H1 (cell line): ENCODE measurements at regions not wholly inside any gene's neighbourhood (a gene's known extent, or its start where the extent isn't known, plus 50 kb on each side); places are given as distances from the start of the nearest gene placed in this dataset.

Source experiments
- CTCF ChIA-PET: fragments of 300-600 bp; sonication (Branson Sonifier 250); formaldehyde crosslinking; loops from one replicate; lab custom pipeline; 2021; ENCODE audit not compliant: partially characterized antibody; lab: Charles Lee
- POLR2A ChIA-PET: fragments of 300-600 bp; sonication (Branson Sonifier 250); formaldehyde crosslinking; loops from one replicate; lab custom pipeline; 2021; ENCODE audit warnings: inconsistent platforms; ENCODE audit not compliant: partially characterized antibody; lab: Charles Lee
- DNase-seq, 2 experiments: peaks; one replicate each; pipeline versions ENCODE4 v3.0.0 to v3.0.0-alpha.2; 2010 to 2022; ENCODE audit warnings: low spot score in 2 of 2, low read depth in 1 of 2, mixed read lengths in 1 of 2
- FAIRE-seq: peaks from 2 replicates; lab custom pipeline; 2011; peaks lifted over from hg19 to GRCh38; lab: Jason Lieb, UNC
- H2AFZ ChIP-seq: 2 replicates; pipeline ENCODE4 v1.8.1; 2012; ENCODE audit warnings: low read length, inconsistent platforms
- H2AK5ac ChIP-seq: 2 replicates; pipeline ENCODE4 v1.6.1; 2013; ENCODE audit warnings: low read depth, low read length
- H2BK120ac ChIP-seq: replicated peaks from 2 replicates; pipeline ENCODE3; 2013; ENCODE audit warnings: low read depth, low read length, inconsistent platforms
- H2BK12ac ChIP-seq: 2 replicates; pipeline ENCODE4 v1.6.1; 2013; ENCODE audit warnings: low read depth, low read length
- H2BK15ac ChIP-seq: 2 replicates; pipeline ENCODE4 v1.6.1; 2013; ENCODE audit warnings: low read length
- H2BK20ac ChIP-seq: 2 replicates; pipeline ENCODE4 v1.6.1; 2013; ENCODE audit warnings: low read length
- H2BK5ac ChIP-seq: 2 replicates; pipeline ENCODE4 v1.6.1; 2013; ENCODE audit warnings: low read depth, low read length
- H3K14ac ChIP-seq: 2 replicates; pipeline ENCODE4 v1.6.1; 2013; ENCODE audit warnings: inconsistent platforms; ENCODE audit not compliant: insufficient read length
- H3K18ac ChIP-seq: 2 replicates; pipeline ENCODE4 v1.6.1; 2013; ENCODE audit warnings: low read length; ENCODE audit errors: extremely low read depth
- H3K23ac ChIP-seq: 2 replicates; pipeline ENCODE4 v1.6.1; 2013; ENCODE audit warnings: inconsistent platforms; ENCODE audit not compliant: insufficient read length
- H3K23me2 ChIP-seq: 2 replicates; pipeline ENCODE4 v1.6.1; 2013; ENCODE audit warnings: low read depth, low read length
- H3K27ac ChIP-seq: 2 replicates; pipeline ENCODE4 v1.6.1; 2011; ENCODE audit warnings: low read depth, low read length, inconsistent platforms
- H3K27me3 ChIP-seq, 4 experiments: replicated peaks in 1 of 4; 1 replicate in 1 of 4; 2 replicates in 3 of 4; pipeline versions ENCODE4 v1.6.1 to v1.8.1; 2011 to 2013; ENCODE audit warnings: low read length in 3 of 4, mild to moderate bottlenecking in 3 of 4, inconsistent platforms in 2 of 4, mixed read lengths in 2 of 4, moderate library complexity in 1 of 4; ENCODE audit not compliant: control insufficient read depth in 3 of 4, insufficient read depth in 3 of 4; ENCODE audit errors: extremely low read depth in 1 of 4
- H3K36me3 ChIP-seq, 4 experiments: 2 replicates each; pipeline versions ENCODE4 v1.6.1 to v1.8.1; 2011 to 2013; ENCODE audit warnings: mild to moderate bottlenecking in 4 of 4, low read length in 3 of 4, moderate library complexity in 2 of 4, control low read depth in 1 of 4, inconsistent platforms in 1 of 4; ENCODE audit not compliant: insufficient read depth in 4 of 4, control insufficient read depth in 2 of 4
- H3K4ac ChIP-seq: replicated peaks from 2 replicates; pipeline ENCODE3; 2013; ENCODE audit warnings: low read length, low read depth, mixed read lengths, inconsistent platforms; ENCODE audit not compliant: insufficient read length
- H3K4me1 ChIP-seq, 4 experiments: replicated peaks in 1 of 4; 1 replicate in 1 of 4; 2 replicates in 3 of 4; pipeline versions ENCODE4 v1.6.1 to v1.8.1; 2011 to 2013; ENCODE audit warnings: low read length in 3 of 4, inconsistent platforms in 2 of 4, mixed read lengths in 1 of 4; ENCODE audit not compliant: insufficient read depth in 4 of 4, control insufficient read depth in 3 of 4
- H3K4me2 ChIP-seq, 2 experiments: 2 replicates each; pipeline versions ENCODE4 v1.6.1 to v1.8.1; 2011 to 2013; ENCODE audit warnings: low read depth in 2 of 2, low read length in 2 of 2, control low read depth in 1 of 2, inconsistent platforms in 1 of 2, mild to moderate bottlenecking in 1 of 2; ENCODE audit not compliant: insufficient read depth in 1 of 2
- H3K4me3 ChIP-seq, 4 experiments: fragments of 200-600, 300-600 bp in 1 of 4; sonication (generic), shearing (Covaris generic), sonication (Bioruptor Twin) in 1 of 4; 2 replicates each; pipeline versions ENCODE4 v1.5.1 to v1.8.1; 2011 to 2016; ENCODE audit warnings: low read length in 4 of 4, low read depth in 3 of 4, control low read depth in 2 of 4, inconsistent platforms in 2 of 4, mild to moderate bottlenecking in 2 of 4, mixed read lengths in 1 of 4, moderate library complexity in 1 of 4; ENCODE audit not compliant: insufficient read depth in 2 of 4; ENCODE audit errors: extremely low read depth in 1 of 4
- H3K56ac ChIP-seq: replicated peaks from 2 replicates; pipeline ENCODE3; 2013; ENCODE audit warnings: low read depth, mild to moderate bottlenecking, mixed read lengths, low read length, inconsistent platforms; ENCODE audit not compliant: insufficient read length
- H3K79me1 ChIP-seq: 2 replicates; pipeline ENCODE4 v1.6.1; 2013; ENCODE audit warnings: low read depth, low read length, control low read depth
- H3K79me2 ChIP-seq, 2 experiments: 2 replicates each; pipeline versions ENCODE4 v1.6.1 to v1.8.1; 2012 to 2013; ENCODE audit warnings: low read length in 2 of 2, mild to moderate bottlenecking in 2 of 2, inconsistent platforms in 1 of 2; ENCODE audit not compliant: insufficient read depth in 2 of 2, control insufficient read depth in 1 of 2
- H3K9ac ChIP-seq, 4 experiments: replicated peaks in 1 of 4; 1 replicate in 1 of 4; 2 replicates in 3 of 4; pipeline versions ENCODE4 v1.6.1 to v1.8.1; 2011 to 2013; ENCODE audit warnings: low read depth in 3 of 4, low read length in 3 of 4, control low read depth in 2 of 4, mild to moderate bottlenecking in 2 of 4, moderate library complexity in 2 of 4, inconsistent platforms in 1 of 4; ENCODE audit errors: extremely low read depth in 1 of 4
- H3K9me3 ChIP-seq, 2 experiments: 2 replicates each; pipeline versions ENCODE4 v1.6.1 to v1.8.1; 2012 to 2013; ENCODE audit warnings: mild to moderate bottlenecking in 2 of 2, moderate library complexity in 2 of 2, control low read depth in 1 of 2, inconsistent platforms in 1 of 2, low read depth in 1 of 2, low read length in 1 of 2, mixed read lengths in 1 of 2; ENCODE audit not compliant: insufficient read depth in 2 of 2
- H4K20me1 ChIP-seq, 2 experiments: replicated peaks in 1 of 2; 2 replicates each; pipeline versions ENCODE3 to v1.8.1; 2011 to 2013; ENCODE audit warnings: inconsistent platforms in 2 of 2, low read length in 2 of 2, mild to moderate bottlenecking in 1 of 2; ENCODE audit not compliant: insufficient read depth in 2 of 2, control insufficient read depth in 1 of 2
- H4K5ac ChIP-seq: 2 replicates; pipeline ENCODE4 v1.6.1; 2013; ENCODE audit warnings: low read length, low read depth, mixed read lengths, inconsistent platforms; ENCODE audit not compliant: insufficient read length
- H4K8ac ChIP-seq: 2 replicates; pipeline ENCODE4 v1.8.0; 2013; ENCODE audit warnings: mild to moderate bottlenecking, moderate library complexity, low read length, inconsistent platforms; ENCODE audit not compliant: insufficient read depth; ENCODE audit errors: extremely low read depth
- H4K91ac ChIP-seq: replicated peaks from 2 replicates; pipeline ENCODE3; 2013; ENCODE audit warnings: low read length, mixed read lengths, inconsistent platforms; ENCODE audit not compliant: insufficient read length
- CEBPB ChIP-seq: IDR thresholded peaks from 2 replicates; pipeline ENCODE4 v1.6.1; 2012; ENCODE audit warnings: low read depth, low read length
- CHD1 ChIP-seq: IDR thresholded peaks from 2 replicates; pipeline ENCODE4 v1.6.1; 2012; ENCODE audit warnings: low read depth, low read length, improper control_type of control experiment
- EZH2 ChIP-seq: fragments of 200-600 bp; sonication (generic); IDR thresholded peaks from 2 replicates; pipeline ENCODE4 v1.7.1; 2012; ENCODE audit warnings: low read depth, mild to moderate bottlenecking, moderate library complexity, low read length, inconsistent platforms; ENCODE audit not compliant: severe bottlenecking
- HDAC2 ChIP-seq, 2 experiments: fragments of 300-600 bp in 1 of 2; sonication (generic) in 1 of 2; IDR thresholded peaks; 2 replicates each; pipeline ENCODE4 v1.6.1; 2011 to 2012; ENCODE audit warnings: low read depth in 2 of 2, low read length in 2 of 2, mild to moderate bottlenecking in 2 of 2, moderate library complexity in 2 of 2, borderline replicate concordance in 1 of 2, inconsistent platforms in 1 of 2
- KDM5A ChIP-seq: fragments of 200-600 bp; IDR thresholded peaks from 2 replicates; pipeline ENCODE4 v1.7.1; 2012; ENCODE audit warnings: mild to moderate bottlenecking, low read length, inconsistent platforms, mixed read lengths
- NANOG ChIP-seq: IDR thresholded peaks from 2 replicates; pipeline ENCODE4 v1.6.1; 2011; ENCODE audit warnings: low read length, low read depth, mild to moderate bottlenecking, inconsistent platforms; ENCODE audit not compliant: insufficient read depth, poor library complexity, severe bottlenecking
- RAD21 ChIP-seq, 2 experiments: IDR thresholded peaks in 1 of 2; conservative IDR thresholded peaks in 1 of 2; 2 replicates each; pipeline ENCODE4 v1.6.1; 2011; ENCODE audit warnings: low read depth in 2 of 2, low read length in 2 of 2, improper control_type of control experiment in 1 of 2, inconsistent platforms in 1 of 2, mild to moderate bottlenecking in 1 of 2, moderate library complexity in 1 of 2
- SIN3A ChIP-seq, 2 experiments: IDR thresholded peaks in 1 of 2; conservative IDR thresholded peaks in 1 of 2; 2 replicates each; pipeline ENCODE4 v1.6.1; 2011 to 2012; ENCODE audit warnings: low read length in 2 of 2, improper control_type of control experiment in 1 of 2, low read depth in 1 of 2, mild to moderate bottlenecking in 1 of 2
- SIX5 ChIP-seq: IDR thresholded peaks from 2 replicates; pipeline ENCODE4 v1.6.1; 2011; ENCODE audit warnings: mild to moderate bottlenecking, low read depth, low read length
- SUZ12 ChIP-seq: fragments of 200-600 bp; sonication (generic); IDR thresholded peaks from 2 replicates; pipeline ENCODE4 v1.6.1; 2012; ENCODE audit warnings: mild to moderate bottlenecking, inconsistent platforms, low read length, moderate library complexity, mixed read lengths
- WGBS, 2 experiments: shearing (Covaris generic) in 1 of 2; methylation state at CpG; one replicate each; pipeline versions ENCODE4 v1.1.6 to v1.1.7; 2013 to 2015; ENCODE audit warnings: low lambda C conversion rate in 2 of 2, mixed read lengths in 2 of 2, inconsistent platforms in 1 of 2, low coverage in 1 of 2, missing lambda C conversion rate in 1 of 2; ENCODE audit not compliant: insufficient replicate concordance in 2 of 2, insufficient coverage in 1 of 2, insufficient read length in 1 of 2; ENCODE audit errors: extremely low coverage in 1 of 2, missing lambda C conversion rate in 1 of 2; 5-methylcytosine and 5-hydroxymethylcytosine counted together
- TF ChIP-seq, protein P1 (sequence below): IDR thresholded peaks from 2 replicates; pipeline ENCODE4 v1.6.1; 2011; ENCODE audit warnings: low read length, improper control_type of control experiment
- TF ChIP-seq, protein P2 (sequence below): IDR thresholded peaks from 2 replicates; pipeline ENCODE4 v1.6.1; 2011; ENCODE audit warnings: low read depth, mild to moderate bottlenecking, low read length; ENCODE audit not compliant: insufficient read depth

DNA sequence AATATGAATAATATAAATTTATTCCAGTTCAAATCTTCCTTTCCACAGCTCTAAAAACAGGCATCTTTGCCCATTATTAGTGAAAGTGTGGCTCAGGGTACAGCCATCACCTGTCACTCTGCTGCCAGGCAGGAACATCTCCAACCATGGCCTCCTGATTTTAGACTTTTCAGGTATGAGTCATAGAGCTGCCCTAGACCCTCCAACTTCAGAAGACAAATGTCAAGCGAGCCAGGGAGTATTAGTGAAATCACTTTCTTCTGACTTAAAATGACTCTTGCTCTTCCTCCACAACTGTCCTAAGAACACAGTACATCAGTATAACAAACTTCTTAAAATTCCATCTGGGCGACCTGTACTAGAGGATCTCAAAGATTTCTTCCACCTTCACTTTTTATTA lies 78.1 kb upstream of the AKAP13 start:
- CTCF ChIA-PET: interaction anchor here (0.6 to 1.9 kb wide), 2 partner anchors 13 to 141 kb away, joined by 3 to 7 read pairs; no protein-coding TSS in a partner anchor
- FAIRE-seq: no peak
- TF ChIP-seq CEBPB: no peak
- no peak for TF ChIP-seq NANOG
- no peak for TF ChIP-seq SIX5
- no peak for TF ChIP-seq KDM5A
- no peak for TF ChIP-seq SUZ12
- TF ChIP-seq, protein P1, sequence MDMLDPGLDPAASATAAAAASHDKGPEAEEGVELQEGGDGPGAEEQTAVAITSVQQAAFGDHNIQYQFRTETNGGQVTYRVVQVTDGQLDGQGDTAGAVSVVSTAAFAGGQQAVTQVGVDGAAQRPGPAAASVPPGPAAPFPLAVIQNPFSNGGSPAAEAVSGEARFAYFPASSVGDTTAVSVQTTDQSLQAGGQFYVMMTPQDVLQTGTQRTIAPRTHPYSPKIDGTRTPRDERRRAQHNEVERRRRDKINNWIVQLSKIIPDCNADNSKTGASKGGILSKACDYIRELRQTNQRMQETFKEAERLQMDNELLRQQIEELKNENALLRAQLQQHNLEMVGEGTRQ: no peak
- TF ChIP-seq EZH2: no peak
- TF ChIP-seq, protein P2, sequence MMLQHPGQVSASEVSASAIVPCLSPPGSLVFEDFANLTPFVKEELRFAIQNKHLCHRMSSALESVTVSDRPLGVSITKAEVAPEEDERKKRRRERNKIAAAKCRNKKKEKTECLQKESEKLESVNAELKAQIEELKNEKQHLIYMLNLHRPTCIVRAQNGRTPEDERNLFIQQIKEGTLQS: no peak
- TF ChIP-seq SIN3A (conservative IDR thresholded peaks at IDR 0.05 in 1 of 2, IDR thresholded peaks at IDR 0.05 in 1 of 2; ENCODE audit: low read depth in 1 of 2, low read length in 2 of 2): no peak
- no peak for TF ChIP-seq RAD21 (IDR thresholded peaks at IDR 0.05 in 1 of 2, conservative IDR thresholded peaks at IDR 0.05 in 1 of 2; ENCODE audit: low read depth in 2 of 2, low read length in 2 of 2)
- no peak for TF ChIP-seq CHD1
- no peak for TF ChIP-seq HDAC2 (IDR thresholded peaks at IDR 0.05; ENCODE audit: borderline replicate concordance in 1 of 2, low read depth in 2 of 2, low read length in 2 of 2)

More for the DNA sequence above, 78.1 kb upstream of the AKAP13 start:
- H4K20me1 ChIP-seq: no peaks in the 10 kb centered on the region
- no peak overlapping the region for H3K14ac ChIP-seq
- H2BK120ac ChIP-seq: no peak overlapping the region
- H2BK20ac ChIP-seq: no peak overlapping the region
- H3K9ac ChIP-seq: no peak overlapping the region
- no peak overlapping the region for H3K23ac ChIP-seq
- DNase-seq: no peak
- H3K36me3 ChIP-seq: no peaks in the 10 kb centered on the region
- H3K9me3 ChIP-seq: no peaks in the 10 kb centered on the region
- no peaks in the 10 kb centered on the region for H3K27me3 ChIP-seq
- no peaks in the 10 kb centered on the region for H3K79me2 ChIP-seq
- H4K5ac ChIP-seq: no peak overlapping the region
- H3K56ac ChIP-seq: no peak overlapping the region
- H3K79me1 ChIP-seq: no peaks in the 10 kb centered on the region
- no peak overlapping the region for H3K27ac ChIP-seq
- no peaks in the 10 kb centered on the region for H3K23me2 ChIP-seq
- WGBS, 2 experiments: 93% methylated on average over 2 of the region's 2 CpGs; no CpG with 5 or more reads in 1 of the 2 experiments
- H4K91ac ChIP-seq: no peak overlapping the region
- POLR2A ChIA-PET: no interaction called here
- H2BK5ac ChIP-seq: no peak overlapping the region
- no peak overlapping the region for H2BK15ac ChIP-seq
- no peak overlapping the region for H4K8ac ChIP-seq
- H3K4ac ChIP-seq: no peak overlapping the region
- H2AFZ ChIP-seq: no peak overlapping the region
- H3K18ac ChIP-seq: no peak overlapping the region
- H3K4me3 ChIP-seq: no peak overlapping the region
- no peak overlapping the region for H2AK5ac ChIP-seq
- H2BK12ac ChIP-seq: no peak overlapping the region
- H3K4me1 ChIP-seq: no peaks in the 10 kb centered on the region
- no peak overlapping the region for H3K4me2 ChIP-seq
